ENCODE measurements at regions not wholly inside any gene's neighbourhood (a gene's known extent, or its start where the extent isn't known, plus 50 kb on each side); places are given as distances from the start of the nearest gene placed in this dataset.

DNA sequence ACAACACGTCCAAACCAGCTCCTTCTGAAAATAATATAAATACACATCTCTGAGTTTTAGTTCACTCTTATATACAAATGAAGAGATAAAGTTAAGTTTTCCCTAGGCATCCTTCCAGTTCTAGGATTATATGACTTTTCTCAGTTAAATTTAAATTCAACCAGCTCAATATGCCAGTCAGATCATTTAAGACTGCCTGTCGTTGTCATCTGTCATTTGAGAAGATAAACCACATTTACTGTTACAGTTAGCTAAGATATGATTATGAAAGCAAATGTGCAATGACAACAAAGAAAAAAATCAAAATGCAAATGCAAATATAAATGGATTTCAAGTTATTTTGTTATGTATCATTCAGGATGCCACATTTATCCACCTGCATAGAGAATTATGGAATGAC, 671.7 kb upstream of the GOT2 start:
- TF ChIP-seq EP300 (IDR thresholded peaks at IDR 0.05; ENCODE audit: low read depth) (no peak), POLR2A (IDR thresholded peaks at IDR 0.05) (no peak), POLR2AphosphoS5 (IDR thresholded peaks at IDR 0.05) (no peak)
- TF ChIP-seq, protein P1, sequence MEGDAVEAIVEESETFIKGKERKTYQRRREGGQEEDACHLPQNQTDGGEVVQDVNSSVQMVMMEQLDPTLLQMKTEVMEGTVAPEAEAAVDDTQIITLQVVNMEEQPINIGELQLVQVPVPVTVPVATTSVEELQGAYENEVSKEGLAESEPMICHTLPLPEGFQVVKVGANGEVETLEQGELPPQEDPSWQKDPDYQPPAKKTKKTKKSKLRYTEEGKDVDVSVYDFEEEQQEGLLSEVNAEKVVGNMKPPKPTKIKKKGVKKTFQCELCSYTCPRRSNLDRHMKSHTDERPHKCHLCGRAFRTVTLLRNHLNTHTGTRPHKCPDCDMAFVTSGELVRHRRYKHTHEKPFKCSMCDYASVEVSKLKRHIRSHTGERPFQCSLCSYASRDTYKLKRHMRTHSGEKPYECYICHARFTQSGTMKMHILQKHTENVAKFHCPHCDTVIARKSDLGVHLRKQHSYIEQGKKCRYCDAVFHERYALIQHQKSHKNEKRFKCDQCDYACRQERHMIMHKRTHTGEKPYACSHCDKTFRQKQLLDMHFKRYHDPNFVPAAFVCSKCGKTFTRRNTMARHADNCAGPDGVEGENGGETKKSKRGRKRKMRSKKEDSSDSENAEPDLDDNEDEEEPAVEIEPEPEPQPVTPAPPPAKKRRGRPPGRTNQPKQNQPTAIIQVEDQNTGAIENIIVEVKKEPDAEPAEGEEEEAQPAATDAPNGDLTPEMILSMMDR (IDR thresholded peaks at IDR 0.05) = no peak
